ENCODE measurements at regions not wholly inside any gene's neighbourhood (a gene's known extent, or its start where the extent isn't known, plus 50 kb on each side); places are given as distances from the start of the nearest gene placed in this dataset.

- no peaks in the 10 kb centered on the region for H3K36me3 Mint-ChIP-seq (ENCODE audit: low read depth)
- no peak for ATAC-seq
- H3K4me1 Mint-ChIP-seq (ENCODE audit: low read depth): no peaks in the 10 kb centered on the region
- POLR2A ChIA-PET: no interaction called here
- no peaks in the 10 kb centered on the region for H3K27me3 Mint-ChIP-seq (ENCODE audit: low read depth)
- CTCF ChIA-PET: no interaction called here
- no peak overlapping the region for H3K4me3 Mint-ChIP-seq
- DNase-seq: no peak
- no peak overlapping the region for H3K27ac Mint-ChIP-seq
- H3K9me3 Mint-ChIP-seq (ENCODE audit: insufficient read depth): no peaks in the 10 kb centered on the region
Measured at GRCh38 chr12:24233519-24234246, 284.2 kb upstream of the SOX5 start.

- no peaks in the 10 kb centered on the region for H3K36me3 Mint-ChIP-seq (ENCODE audit: low read depth)
- ChIA-PET POLR2A (no interaction called here), CTCF (no interaction called here)
- DNase-seq (no peak), ATAC-seq (no peak)
- no peaks in the 10 kb centered on the region for H3K27me3 Mint-ChIP-seq (ENCODE audit: low read depth)
- no peaks in the 10 kb centered on the region for H3K9me3 Mint-ChIP-seq (ENCODE audit: insufficient read depth)
- H3K4me3 Mint-ChIP-seq: no peak overlapping the region
- no peaks in the 10 kb centered on the region for H3K4me1 Mint-ChIP-seq (ENCODE audit: low read depth)
- no peak overlapping the region for H3K27ac Mint-ChIP-seq
Measured at GRCh38 chr12:24232531-24232930, 283.1 kb upstream of the SOX5 start.

GRCh38 chr12:24231298-24231697 lies 281.8 kb upstream of the SOX5 start:
- no peaks in the 10 kb centered on the region for H3K9me3 Mint-ChIP-seq (ENCODE audit: insufficient read depth)
- H3K27me3 Mint-ChIP-seq (ENCODE audit: low read depth): no peaks in the 10 kb centered on the region
- no peak overlapping the region for H3K4me3 Mint-ChIP-seq
- no peak for ATAC-seq
- H3K27ac Mint-ChIP-seq: no peak overlapping the region
- CTCF ChIA-PET: no interaction called here
- H3K4me1 Mint-ChIP-seq (ENCODE audit: low read depth): no peaks in the 10 kb centered on the region
- H3K36me3 Mint-ChIP-seq (ENCODE audit: low read depth): no peaks in the 10 kb centered on the region
- POLR2A ChIA-PET: no interaction called here
- DNase-seq: no peak

GRCh38 chr12:24230061-24230701 lies 280.7 kb upstream of the SOX5 start:
- no peak overlapping the region for H3K4me3 Mint-ChIP-seq
- ATAC-seq (no peak), DNase-seq (no peak)
- no peaks in the 10 kb centered on the region for H3K4me1 Mint-ChIP-seq (ENCODE audit: low read depth)
- no peak overlapping the region for H3K27ac Mint-ChIP-seq
- H3K27me3 Mint-ChIP-seq (ENCODE audit: low read depth): no peaks in the 10 kb centered on the region
- ChIA-PET POLR2A (no interaction called here), CTCF (no interaction called here)
- no peaks in the 10 kb centered on the region for H3K36me3 Mint-ChIP-seq (ENCODE audit: low read depth)
- no peaks in the 10 kb centered on the region for H3K9me3 Mint-ChIP-seq (ENCODE audit: insufficient read depth)

GRCh38 chr12:24229031-24229700 lies 279.7 kb upstream of the SOX5 start:
- ChIA-PET CTCF (no interaction called here), POLR2A (no interaction called here)
- ATAC-seq (no peak), DNase-seq (no peak)
- Mint-ChIP-seq H3K4me3 (no peak overlapping the region), H3K27me3 (ENCODE audit: low read depth) (no peaks in the 10 kb centered on the region), H3K27ac (no peak overlapping the region), H3K9me3 (ENCODE audit: insufficient read depth) (no peaks in the 10 kb centered on the region), H3K4me1 (ENCODE audit: low read depth) (no peaks in the 10 kb centered on the region), H3K36me3 (ENCODE audit: low read depth) (no peaks in the 10 kb centered on the region)

GRCh38 chr12:24228371-24228770 lies 278.9 kb upstream of the SOX5 start:
- H3K4me1 Mint-ChIP-seq (ENCODE audit: low read depth): no peaks in the 10 kb centered on the region
- ATAC-seq (no peak), DNase-seq (no peak)
- H3K27me3 Mint-ChIP-seq (ENCODE audit: low read depth): no peaks in the 10 kb centered on the region
- no peaks in the 10 kb centered on the region for H3K9me3 Mint-ChIP-seq (ENCODE audit: insufficient read depth)
- H3K27ac Mint-ChIP-seq: no peak overlapping the region
- no peak overlapping the region for H3K4me3 Mint-ChIP-seq
- H3K36me3 Mint-ChIP-seq (ENCODE audit: low read depth): no peaks in the 10 kb centered on the region
- ChIA-PET POLR2A (no interaction called here), CTCF (no interaction called here)

GRCh38 chr12:24227551-24227950 lies 278.1 kb upstream of the SOX5 start:
- no peak for DNase-seq
- H3K9me3 Mint-ChIP-seq (ENCODE audit: insufficient read depth): no peaks in the 10 kb centered on the region

GRCh38 chr12:24226745-24227350 lies 277.4 kb upstream of the SOX5 start:
- ChIA-PET POLR2A (no interaction called here), CTCF (no interaction called here)
- H3K9me3 Mint-ChIP-seq (ENCODE audit: insufficient read depth): no peaks in the 10 kb centered on the region
- no peak overlapping the region for H3K27ac Mint-ChIP-seq
- no peaks in the 10 kb centered on the region for H3K4me1 Mint-ChIP-seq (ENCODE audit: low read depth)
- no peak overlapping the region for H3K4me3 Mint-ChIP-seq
- DNase-seq: no peak
- H3K27me3 Mint-ChIP-seq (ENCODE audit: low read depth): no peaks in the 10 kb centered on the region
- ATAC-seq: no peak
- no peaks in the 10 kb centered on the region for H3K36me3 Mint-ChIP-seq (ENCODE audit: low read depth)

More at GRCh38 chr12:24227551-24227950, 278.1 kb upstream of the SOX5 start:
- ATAC-seq: no peak
- ChIA-PET POLR2A (no interaction called here), CTCF (no interaction called here)
- H3K27ac Mint-ChIP-seq: no peak overlapping the region
- no peaks in the 10 kb centered on the region for H3K36me3 Mint-ChIP-seq (ENCODE audit: low read depth)
- H3K4me1 Mint-ChIP-seq (ENCODE audit: low read depth): no peaks in the 10 kb centered on the region
- no peaks in the 10 kb centered on the region for H3K27me3 Mint-ChIP-seq (ENCODE audit: low read depth)
- H3K4me3 Mint-ChIP-seq: no peak overlapping the region

GRCh38 chr12:24224401-24224800 lies 274.9 kb upstream of the SOX5 start:
- no peak for ATAC-seq
- no peaks in the 10 kb centered on the region for H3K9me3 Mint-ChIP-seq (ENCODE audit: insufficient read depth)
- no peaks in the 10 kb centered on the region for H3K36me3 Mint-ChIP-seq (ENCODE audit: low read depth)
- POLR2A ChIA-PET: no interaction called here
- DNase-seq: no peak
- H3K27me3 Mint-ChIP-seq (ENCODE audit: low read depth): no peaks in the 10 kb centered on the region
- no peak overlapping the region for H3K4me3 Mint-ChIP-seq
- CTCF ChIA-PET: no interaction called here
- no peaks in the 10 kb centered on the region for H3K4me1 Mint-ChIP-seq (ENCODE audit: low read depth)
- H3K27ac Mint-ChIP-seq: no peak overlapping the region

- POLR2A ChIA-PET: no interaction called here
- DNase-seq (no peak), ATAC-seq (no peak)
- Mint-ChIP-seq H3K27ac (no peak overlapping the region), H3K27me3 (ENCODE audit: low read depth) (no peaks in the 10 kb centered on the region), H3K4me1 (ENCODE audit: low read depth) (no peaks in the 10 kb centered on the region), H3K4me3 (no peak overlapping the region), H3K9me3 (ENCODE audit: insufficient read depth) (no peaks in the 10 kb centered on the region), H3K36me3 (ENCODE audit: low read depth) (no peaks in the 10 kb centered on the region)
- CTCF ChIA-PET: no interaction called here
Measured at GRCh38 chr12:24223926-24224325, 274.5 kb upstream of the SOX5 start.

GRCh38 chr12:24222968-24223367 lies 273.5 kb upstream of the SOX5 start:
- ChIA-PET CTCF (no interaction called here), POLR2A (no interaction called here)
- no peaks in the 10 kb centered on the region for H3K9me3 Mint-ChIP-seq (ENCODE audit: insufficient read depth)
- H3K27me3 Mint-ChIP-seq (ENCODE audit: low read depth): no peaks in the 10 kb centered on the region
- DNase-seq: no peak
- H3K4me1 Mint-ChIP-seq (ENCODE audit: low read depth): no peaks in the 10 kb centered on the region
- H3K36me3 Mint-ChIP-seq (ENCODE audit: low read depth): no peaks in the 10 kb centered on the region
- ATAC-seq: no peak
- no peak overlapping the region for H3K27ac Mint-ChIP-seq
- no peak overlapping the region for H3K4me3 Mint-ChIP-seq

GRCh38 chr12:24212496-24212895 lies 263.0 kb upstream of the SOX5 start:
- CTCF ChIA-PET: no interaction called here
- ATAC-seq: no peak
- POLR2A ChIA-PET: no interaction called here
- Mint-ChIP-seq H3K4me1 (ENCODE audit: low read depth) (no peaks in the 10 kb centered on the region), H3K9me3 (ENCODE audit: insufficient read depth) (no peaks in the 10 kb centered on the region), H3K4me3 (no peak overlapping the region), H3K27ac (no peak overlapping the region), H3K27me3 (ENCODE audit: low read depth) (no peaks in the 10 kb centered on the region), H3K36me3 (ENCODE audit: low read depth) (no peaks in the 10 kb centered on the region)
- no peak for DNase-seq
